Embryonic facial prominence (tissue), 1 donor: ENCODE measurements at regions not wholly inside any gene's neighbourhood (a gene's known extent, or its start where the extent isn't known, plus 50 kb on each side); places are given as distances from the start of the nearest gene placed in this dataset.

Experiments used
- DNase-seq: peaks from one replicate; pipeline ENCODE4 v3.0.0-alpha.2; 2016; ENCODE audit errors: extremely low spot score

DNA sequence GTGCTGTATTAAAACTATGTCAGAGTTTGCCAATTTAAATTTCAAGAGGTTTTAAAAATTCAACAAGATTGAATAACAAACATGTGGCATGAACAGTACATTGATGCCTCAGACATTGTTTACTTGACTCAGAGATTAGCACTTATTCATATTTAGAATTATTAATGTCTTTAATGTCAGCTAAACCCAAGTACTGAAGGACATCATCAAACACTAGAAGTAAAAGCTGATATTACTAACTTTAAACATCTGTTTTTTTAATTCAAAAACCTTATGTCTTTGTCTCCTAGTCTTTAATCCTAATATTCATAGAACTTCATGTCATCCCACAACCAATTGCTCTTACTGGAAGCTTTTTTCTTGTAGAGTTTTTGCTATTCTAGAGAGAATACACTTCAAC lies 406.2 kb upstream of the PCDH7 start:
- no peak for DNase-seq

DNA sequence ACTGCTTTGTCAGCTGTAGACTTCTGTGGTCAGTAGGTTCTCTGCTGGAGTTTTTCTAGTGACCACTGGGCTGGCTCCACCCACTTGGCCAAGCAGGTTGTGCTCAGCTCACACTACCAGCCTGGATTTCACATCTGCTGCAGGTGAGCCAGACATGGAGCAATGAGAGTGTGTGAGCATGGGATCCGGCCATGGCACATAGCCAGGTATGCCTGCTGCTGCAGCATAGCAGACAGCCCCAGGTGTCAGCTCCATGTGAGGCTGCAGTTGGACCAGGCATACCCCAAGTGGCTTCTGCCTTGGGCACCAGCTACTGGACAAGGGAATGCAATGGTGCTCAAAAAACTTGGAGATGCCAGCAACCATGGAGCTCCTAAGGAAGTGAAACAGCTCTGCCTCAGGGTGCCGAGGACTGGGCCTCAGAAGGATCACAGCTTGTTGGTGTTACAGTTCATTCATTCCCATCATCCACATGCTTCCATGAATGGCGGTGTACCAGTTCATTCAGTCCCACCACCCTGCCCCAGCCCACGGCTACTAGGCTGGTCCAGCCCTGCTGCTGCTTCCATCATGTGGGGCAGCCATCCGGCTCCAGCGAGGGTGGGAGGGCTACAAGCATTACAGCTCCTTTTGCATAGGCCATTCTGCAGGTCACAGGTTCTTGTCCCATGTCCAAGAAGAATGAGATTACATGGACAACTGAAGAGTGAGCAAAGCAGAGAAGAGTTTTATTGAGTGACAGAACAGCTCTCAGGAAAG lies 389.1 kb upstream of the PCDH7 start:
- DNase-seq = no peak

DNA sequence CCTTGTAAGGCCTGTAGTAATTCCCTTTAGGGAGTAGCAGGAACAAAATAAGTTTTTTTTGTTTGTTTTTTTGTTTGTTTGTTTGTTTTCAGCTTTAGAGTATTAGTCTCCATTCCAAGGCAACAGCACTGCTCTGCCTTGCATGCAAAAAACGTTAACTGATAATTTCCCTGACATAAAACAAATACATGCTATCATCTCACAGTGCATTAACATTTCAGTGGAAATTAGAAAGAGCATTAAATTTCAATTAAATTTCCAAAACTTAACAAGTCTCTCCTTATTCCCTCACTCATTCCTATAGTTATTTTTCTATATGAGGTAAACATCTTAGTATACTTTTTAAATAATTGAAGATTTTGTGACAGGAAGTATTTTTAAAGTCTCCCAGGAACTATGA lies 378.4 kb upstream of the PCDH7 start:
- DNase-seq = no peak

DNA sequence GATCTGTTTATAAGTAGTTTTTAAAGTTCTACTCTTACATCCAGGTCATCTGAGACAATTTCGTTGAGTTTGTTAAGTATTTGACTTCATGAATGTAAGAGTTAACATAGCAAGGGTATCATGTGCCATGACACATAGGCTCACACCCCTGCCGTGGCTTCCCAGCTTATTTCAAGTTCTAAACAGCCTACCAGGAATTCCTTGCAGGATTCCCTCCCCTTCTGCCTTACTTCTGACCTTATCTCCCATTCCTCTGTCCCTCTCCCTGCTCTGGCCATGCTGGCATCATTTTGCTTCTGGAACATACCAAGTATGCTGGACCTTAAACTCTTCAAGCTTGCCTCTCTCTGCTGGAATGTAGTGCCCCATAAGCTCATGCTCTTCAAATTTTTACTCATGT lies 369.9 kb upstream of the PCDH7 start:
- no peak for DNase-seq

DNA sequence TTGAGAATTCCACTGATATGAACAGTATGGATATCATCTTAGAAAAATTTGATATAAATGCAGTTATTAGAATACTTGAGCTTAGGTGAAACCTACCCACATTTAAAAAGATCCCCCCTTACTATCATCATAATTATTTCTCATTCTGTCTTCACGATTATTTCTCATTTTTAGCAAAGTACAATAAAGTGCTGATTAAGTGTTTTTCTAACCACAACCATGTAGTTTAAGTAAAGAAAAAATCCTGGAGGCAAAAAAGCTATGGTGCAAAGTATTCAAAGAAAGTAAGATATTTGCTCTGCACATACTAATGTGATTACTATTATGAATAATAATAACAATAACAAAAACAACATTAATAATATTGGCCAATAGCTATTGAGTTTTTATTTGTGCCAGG lies 365.6 kb upstream of the PCDH7 start:
- DNase-seq = no peak

DNA sequence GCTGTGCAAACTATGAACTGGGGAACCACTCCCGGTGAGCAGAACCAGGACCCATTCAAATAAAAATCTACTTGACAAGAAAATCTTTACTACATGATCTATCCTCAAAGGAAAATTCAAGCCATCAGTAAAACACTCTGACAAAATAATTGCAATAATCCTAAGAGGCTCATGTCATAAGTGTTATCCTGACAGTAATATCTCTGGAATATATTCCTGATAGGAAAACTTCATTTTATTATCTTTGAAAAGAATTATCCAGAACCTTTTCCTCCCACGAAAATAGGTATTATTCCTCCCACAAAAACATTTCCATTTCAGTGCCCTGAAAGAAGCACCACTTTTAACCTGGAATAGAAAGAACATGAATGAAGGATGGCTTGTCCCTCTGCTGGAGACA lies 357.7 kb upstream of the PCDH7 start:
- no peak for DNase-seq

DNA sequence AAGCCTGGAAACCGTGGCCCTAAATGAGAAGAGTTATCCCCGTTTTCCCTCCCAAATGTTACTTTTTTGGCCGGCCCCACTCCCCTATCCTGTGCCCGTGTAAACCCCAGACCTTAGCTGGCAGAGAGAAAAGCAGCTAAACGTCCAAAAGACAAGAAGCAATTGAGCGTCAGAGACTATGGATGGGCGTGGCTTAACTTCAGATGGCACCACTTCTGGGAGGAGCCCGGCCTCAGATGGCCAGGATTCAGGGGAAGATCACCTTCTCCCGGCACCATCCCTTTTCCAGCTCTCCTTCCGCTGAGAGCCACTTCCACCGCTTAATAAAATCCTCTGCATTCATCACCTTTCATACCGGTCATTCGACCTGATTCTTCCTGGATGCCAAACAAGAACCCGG lies 350.1 kb upstream of the PCDH7 start:
- no peak for DNase-seq

DNA sequence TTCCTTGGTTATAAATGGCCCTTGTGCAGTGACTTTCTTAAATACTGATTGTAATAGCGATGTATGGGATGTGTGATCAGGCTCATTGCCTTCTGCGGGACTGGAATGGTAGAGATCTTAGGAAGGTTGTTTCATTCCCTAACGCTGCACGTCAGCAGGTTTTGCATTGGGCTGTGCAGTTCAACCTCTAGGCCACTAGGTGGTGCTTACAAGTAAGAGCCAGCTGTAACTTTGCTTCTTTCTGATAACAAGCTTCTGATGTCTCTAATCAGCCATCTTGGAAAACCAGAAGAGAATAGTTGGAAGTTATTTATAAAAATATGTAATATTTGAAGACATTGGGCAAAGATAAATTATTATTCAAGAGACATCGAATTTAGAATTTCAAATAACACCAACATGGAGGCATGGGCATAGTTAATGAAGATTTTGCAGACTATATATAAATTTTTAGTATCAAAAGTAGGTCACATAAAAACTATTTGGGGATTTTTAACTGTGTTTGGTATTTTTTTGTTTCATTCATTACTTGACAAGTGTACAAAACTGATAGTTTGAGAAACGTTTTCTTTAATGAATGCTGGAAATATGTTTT lies 339.7 kb upstream of the PCDH7 start:
- no peak for DNase-seq

DNA sequence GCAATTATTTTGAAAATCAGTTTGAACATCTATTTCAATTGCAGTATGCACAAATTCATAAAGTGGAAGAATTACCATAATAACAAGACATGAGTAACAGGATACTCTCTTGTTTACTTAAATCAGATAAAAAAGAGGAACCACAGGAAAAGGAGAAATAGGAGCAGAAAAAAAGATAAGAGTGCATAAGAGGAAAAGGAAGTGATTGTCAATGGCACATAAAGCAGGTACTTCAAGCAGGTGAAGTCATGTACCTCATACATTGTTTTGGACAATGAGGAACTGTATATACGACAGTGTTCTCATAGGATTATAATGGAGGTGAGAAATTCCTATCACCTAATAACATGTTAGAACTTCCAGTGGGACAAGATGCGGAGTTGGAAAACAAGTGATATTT lies 334.5 kb upstream of the PCDH7 start:
- DNase-seq = no peak

DNA sequence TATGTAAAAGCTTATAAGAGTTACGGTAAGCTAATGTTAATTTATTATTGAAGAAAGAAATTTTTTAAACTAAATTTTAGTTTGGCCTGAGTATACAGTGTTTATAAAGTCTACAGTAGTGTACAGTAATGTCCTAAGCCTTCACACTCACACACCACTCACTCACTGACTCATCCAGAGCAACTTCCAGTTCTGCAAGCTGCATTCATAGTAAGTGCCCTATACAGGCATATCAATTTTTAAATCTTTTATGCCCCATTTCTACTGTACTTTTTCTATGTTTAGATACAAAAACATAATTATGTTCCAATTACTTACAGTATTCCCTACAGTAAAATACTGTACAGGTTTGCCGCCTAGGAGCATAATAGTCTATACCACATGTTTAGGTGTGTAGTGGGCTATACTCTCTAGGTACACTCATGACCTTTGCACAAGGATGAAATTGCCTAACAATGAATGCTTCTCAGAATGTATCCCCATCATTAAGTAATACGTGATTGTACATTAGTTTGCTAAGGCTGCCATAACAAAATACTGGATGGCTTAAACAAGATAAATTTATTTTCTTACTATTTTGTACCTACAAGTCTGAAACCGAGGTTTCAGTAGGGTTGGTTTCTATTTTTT lies 333.8 kb upstream of the PCDH7 start:
- no peak for DNase-seq

DNA sequence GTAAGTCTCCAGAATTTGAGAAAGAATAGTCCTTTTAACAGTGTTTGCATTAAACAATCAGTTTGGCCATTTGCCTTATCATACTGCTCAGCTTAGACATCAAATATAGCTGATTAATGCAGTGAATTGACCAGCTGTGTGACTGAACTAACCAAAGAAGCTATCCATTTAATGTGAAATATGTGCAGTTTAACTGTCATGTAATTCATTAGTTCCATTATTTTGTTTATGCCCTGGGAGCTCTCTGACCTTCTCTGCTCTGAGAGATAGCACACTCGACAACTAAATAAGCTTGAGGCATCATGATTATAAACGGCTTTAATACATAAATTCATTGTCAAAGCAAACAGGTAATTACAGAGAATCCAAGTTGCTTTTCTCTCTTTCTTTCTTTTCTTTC lies 324.3 kb upstream of the PCDH7 start:
- no peak for DNase-seq

DNA sequence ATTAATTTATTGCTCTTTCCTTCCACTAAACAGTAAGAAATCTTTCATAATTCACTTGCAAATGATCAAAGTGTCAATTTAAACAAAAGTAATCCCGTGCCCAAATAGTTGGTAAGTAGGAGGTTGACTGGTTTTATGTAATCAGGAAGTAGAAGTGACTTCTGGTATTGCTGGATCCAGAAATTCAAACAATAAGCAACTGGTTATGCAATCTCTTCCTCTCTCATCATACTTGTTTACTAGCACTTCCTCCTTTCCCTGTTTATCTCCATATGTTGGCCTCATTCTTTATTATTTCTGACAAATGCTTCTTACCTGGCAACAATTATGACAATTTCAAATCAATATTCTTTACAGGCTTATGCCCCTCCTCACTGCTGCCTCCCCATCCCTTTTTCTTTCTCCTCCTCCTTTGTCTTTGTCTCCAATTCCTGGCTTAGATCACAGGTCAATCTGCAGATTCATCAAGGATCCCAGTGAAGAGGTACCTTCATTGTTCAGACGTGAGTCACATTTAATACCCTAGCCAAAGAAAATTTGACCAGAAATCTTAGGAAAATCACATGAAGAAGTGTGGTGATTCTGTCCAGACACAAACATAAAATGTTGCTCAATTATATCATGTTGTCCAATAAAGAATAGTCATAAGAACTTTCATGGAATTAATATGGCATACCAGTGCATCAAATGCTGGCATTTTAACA lies 323.2 kb upstream of the PCDH7 start:
- DNase-seq = no peak

DNA sequence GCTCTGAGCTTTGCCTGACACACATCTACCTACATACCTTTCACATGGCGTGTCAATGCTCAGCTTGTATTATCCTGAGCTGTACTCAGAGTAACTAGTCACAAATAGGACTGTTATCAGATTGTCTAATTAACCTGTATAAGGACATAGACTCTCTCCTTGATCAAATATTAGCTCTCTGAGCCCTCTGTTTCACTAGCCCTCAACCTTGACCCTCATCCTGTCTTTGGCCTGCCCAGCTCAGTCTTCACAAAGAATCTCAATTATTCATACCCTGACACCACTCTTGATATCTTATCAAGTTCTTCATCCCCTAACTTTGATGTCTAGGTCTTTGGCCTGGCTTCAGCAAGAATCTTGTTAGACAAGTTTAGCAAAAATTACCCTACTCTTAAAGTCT lies 320.7 kb upstream of the PCDH7 start:
- no peak for DNase-seq

DNA sequence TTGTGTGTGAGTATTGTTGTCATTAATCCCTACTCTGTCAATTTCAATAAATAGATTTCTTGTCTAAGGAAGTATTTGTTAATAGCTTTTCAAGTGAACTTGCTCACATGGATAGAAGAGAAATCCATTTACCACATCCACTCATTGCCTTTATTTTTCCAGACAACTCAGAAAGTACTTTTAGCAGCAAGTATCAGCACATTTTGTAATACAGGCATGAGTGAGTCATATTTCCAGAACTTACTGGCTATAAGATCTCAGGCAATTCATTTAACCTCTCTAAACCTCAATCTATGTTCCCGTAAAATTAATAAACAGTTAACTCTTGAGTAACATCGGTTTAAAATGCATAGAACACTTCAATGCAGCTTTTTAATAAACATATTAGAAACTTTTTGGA lies 317.9 kb upstream of the PCDH7 start:
- no peak for DNase-seq

DNA sequence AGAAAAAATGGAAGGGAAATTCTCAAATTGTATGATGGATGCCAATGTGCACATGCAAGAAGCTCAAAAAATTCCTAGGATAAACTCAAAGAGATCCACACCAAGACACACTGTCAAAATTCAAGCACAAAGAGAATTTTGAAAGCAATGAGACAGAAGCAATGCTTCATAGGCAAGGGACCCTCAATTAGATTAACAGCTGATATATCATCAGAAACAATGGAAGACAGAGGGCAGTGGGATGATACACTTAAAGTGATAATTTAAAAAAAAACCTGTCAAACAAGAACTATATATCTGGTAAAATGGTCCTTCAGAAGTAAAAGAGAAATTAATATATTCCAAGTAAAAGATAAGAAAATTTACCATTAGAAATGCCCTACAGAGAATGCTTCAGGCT lies 306.3 kb upstream of the PCDH7 start:
- DNase-seq = no peak

DNA sequence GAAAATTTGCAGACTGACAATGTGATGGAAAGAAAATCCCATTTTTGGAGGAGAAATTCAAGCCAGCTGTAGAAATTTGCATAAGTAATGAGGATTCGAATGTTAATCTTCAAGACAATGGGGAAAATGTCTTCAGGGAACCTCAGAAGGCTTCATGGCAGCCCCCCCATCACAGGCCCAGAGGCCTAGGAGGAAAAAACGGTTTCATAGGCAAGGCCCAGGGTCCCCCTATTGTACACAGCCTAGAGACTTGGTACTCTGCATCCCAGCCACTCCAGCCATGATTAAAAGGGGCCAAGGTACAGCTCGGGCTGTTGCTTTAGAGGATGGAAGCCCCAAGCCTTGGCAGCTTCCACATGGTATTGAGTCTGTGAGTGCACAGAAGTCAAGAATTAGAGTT lies 303.6 kb upstream of the PCDH7 start:
- DNase-seq = no peak

DNA sequence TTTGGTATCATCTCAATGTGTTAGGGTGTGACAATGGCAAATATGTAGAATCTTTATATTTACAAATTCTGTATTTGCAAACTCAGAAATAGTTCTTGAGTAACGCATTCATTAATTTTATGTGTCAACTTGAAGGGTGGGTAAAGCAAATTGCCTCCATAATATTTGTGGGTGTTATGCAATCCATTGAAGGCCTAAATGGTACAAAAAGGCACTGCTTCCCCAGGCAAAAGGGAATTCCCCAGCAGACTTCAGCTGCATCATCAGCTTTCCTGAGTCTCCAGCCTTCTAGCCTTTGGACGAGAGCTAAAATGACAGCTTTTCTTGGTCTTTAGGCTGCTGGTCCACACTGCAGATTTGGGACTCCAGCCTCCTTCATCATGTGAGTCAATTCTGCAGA lies 292.2 kb upstream of the PCDH7 start:
- no peak for DNase-seq

DNA sequence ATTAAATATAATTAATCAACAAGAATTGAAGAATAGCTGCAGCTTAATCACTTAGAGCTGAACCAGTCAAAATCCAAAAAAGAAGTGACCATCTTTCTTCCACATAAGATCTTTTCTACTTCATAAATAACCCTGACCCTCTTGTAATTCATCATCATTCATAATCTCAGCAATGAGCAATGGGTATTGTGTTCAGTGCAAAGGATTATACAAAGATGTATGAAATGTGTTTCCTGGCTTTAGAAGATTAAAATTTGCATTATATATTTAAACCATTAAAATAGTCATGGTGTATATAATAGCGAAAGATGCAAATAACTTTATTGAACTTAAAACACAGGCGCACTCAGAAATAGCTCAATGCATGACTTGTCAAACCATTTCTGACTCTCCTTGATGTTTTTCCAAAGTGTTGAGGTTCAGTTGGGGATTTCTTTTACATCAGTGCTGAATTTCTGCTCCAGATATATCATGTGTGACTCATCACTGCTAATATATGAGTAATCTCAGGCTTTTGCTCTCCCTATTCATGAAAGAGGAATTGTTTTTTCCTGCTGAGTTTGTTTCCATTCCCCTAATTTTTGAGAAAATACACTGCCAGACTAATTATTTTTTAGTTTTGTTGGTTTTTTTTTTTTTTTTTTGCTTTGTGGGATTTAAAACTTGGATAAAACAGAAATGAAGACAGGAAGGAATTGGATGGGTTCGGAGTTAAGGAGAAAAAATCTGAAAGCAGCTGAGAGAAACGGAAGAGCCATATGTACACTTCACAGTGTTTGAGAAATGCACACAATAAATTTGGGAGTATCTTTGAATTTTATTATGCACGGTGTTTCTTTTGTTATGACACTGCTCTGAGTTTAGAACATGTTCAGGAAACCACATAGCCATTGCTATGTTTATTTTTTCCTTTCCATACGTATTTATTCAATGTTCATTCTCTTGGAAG lies 290.1 kb upstream of the PCDH7 start:
- DNase-seq = no peak

DNA sequence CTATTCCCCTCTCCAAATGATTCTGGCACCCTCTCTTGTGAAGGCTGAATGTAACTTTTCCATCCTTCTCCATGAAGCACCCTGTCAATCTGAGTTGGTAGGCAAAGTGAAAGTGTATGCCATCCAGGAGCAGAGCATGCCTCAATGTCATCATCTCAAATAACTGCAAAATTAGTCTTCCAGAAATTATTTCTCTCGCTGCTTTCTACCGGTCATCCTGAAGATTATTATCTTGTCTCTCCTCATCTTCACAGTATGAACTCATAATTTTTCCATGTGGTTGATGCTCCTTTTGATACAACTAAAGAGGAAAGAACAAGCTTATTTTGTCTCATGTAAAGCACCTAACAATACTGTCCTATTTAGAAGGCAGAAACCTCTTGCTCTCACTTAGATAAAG lies 285.5 kb upstream of the PCDH7 start:
- no peak for DNase-seq

DNA sequence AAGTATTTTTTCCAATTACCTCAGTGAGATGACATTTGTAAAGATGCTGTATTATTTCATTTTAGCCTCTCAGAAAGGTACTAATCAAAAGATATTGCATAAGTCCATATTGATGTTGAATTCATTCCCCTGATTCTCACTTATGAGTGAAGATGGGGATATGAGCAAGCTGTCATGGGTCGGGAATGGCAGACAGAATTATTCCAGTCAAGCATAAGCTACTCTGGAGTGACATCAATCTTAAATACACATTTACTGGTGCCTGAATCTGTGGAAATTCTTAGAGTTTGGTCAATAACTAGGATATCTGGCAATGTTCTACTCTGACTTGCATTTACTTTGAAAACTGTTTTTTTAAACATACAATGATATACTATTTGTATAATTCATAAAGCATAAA lies 283.8 kb upstream of the PCDH7 start:
- DNase-seq = no peak

DNA sequence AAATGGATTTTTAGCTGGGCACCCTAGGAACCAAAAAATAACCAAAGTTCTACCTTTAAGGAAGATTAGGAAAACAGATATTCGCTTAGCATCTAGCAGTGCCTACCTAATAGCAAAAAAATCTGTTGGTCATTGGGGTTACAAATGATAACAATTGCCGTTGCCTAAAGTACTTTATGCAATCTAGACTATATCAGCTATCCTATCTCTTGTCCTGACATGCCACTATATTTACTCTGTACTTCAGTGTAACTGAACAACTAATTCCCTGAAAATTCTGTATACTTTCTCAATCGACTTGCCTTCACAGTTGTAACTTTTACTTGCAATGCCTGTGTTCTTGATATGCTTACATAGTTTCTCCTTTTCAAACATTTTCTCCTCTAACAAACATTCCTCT lies 282.9 kb upstream of the PCDH7 start:
- DNase-seq = no peak

DNA sequence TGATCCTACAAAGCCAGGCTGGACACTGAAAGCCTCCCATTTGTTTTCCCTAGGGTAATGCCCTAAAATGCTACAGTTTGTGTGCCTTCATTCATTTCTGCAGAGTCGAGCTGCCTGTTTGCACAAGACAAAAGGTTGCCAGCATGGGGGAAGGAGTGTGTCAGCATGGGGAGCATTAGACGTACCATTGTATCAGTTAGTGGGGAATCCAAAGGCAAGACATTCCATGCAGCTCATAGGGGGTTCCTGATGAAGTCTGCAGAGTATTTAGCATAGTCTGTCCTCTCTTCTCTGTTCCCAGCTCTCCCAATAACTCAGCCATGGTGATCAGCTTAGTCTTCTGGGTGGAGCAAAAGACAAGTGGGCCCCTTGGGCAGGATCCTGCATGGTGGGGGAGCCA lies 276.9 kb upstream of the PCDH7 start:
- DNase-seq = no peak
